CD4-positive, alpha-beta T cell treated with Interferon gamma for 1 hour (primary cell): ENCODE measurements at regions not wholly inside any gene's neighbourhood (a gene's known extent, or its start where the extent isn't known, plus 50 kb on each side); places are given as distances from the start of the nearest gene placed in this dataset.

Experiments used
- DNase-seq: peaks from one replicate; pipeline ENCODE4 v3.0.0-alpha.2; 2020

GRCh38 chr10:125513429-125514182 lies 169.4 kb downstream of the TEX36 start:
- no peak for DNase-seq

- DNase-seq, result no peak
Observed at GRCh38 chr10:125510998-125511397, 172.0 kb downstream of the TEX36 start.

- no peak for DNase-seq
Observed at GRCh38 chr10:125505648-125506047, 177.3 kb downstream of the TEX36 start.

GRCh38 chr10:125502276-125502675 lies 180.7 kb downstream of the TEX36 start:
- no peak for DNase-seq

GRCh38 chr10:125495386-125495785 lies 187.6 kb downstream of the TEX36 start:
- DNase-seq, result no peak

GRCh38 chr10:125494651-125495239 lies 188.2 kb downstream of the TEX36 start:
- DNase-seq, result no peak

- no peak for DNase-seq
Observed at GRCh38 chr10:125491381-125491780, 191.6 kb downstream of the TEX36 start.

GRCh38 chr10:125489731-125490130 lies 193.2 kb downstream of the TEX36 start:
- DNase-seq, result no peak

GRCh38 chr10:125485665-125486064 lies 197.3 kb downstream of the TEX36 start:
- DNase-seq, result no peak

- DNase-seq, result no peak
Observed at GRCh38 chr10:125484035-125484732, 198.8 kb downstream of the TEX36 start.

- DNase-seq, result no peak
Observed at GRCh38 chr10:125482637-125483036, 200.3 kb downstream of the TEX36 start.

- no peak for DNase-seq
Observed at GRCh38 chr10:125482108-125482507, 200.9 kb downstream of the TEX36 start.

GRCh38 chr10:125479059-125479458 lies 203.9 kb downstream of the TEX36 start:
- DNase-seq, result no peak

- no peak for DNase-seq
Observed at GRCh38 chr10:125475815-125476214, 207.1 kb downstream of the TEX36 start.

GRCh38 chr10:125473143-125473793 lies 209.7 kb downstream of the TEX36 start:
- DNase-seq, result no peak

GRCh38 chr10:125472010-125472607 lies 210.9 kb downstream of the TEX36 start:
- no peak for DNase-seq

- no peak for DNase-seq
Observed at GRCh38 chr10:125468278-125468677, 214.7 kb downstream of the TEX36 start.

GRCh38 chr10:125466685-125467084 lies 216.3 kb downstream of the TEX36 start:
- no peak for DNase-seq

GRCh38 chr10:125462845-125463244 lies 220.1 kb downstream of the TEX36 start:
- DNase-seq, result no peak

GRCh38 chr10:125460326-125460725 lies 222.6 kb downstream of the TEX36 start:
- DNase-seq, result no peak

- DNase-seq, result no peak
Observed at GRCh38 chr10:125457406-125457805, 225.6 kb downstream of the TEX36 start.

- DNase-seq, result no peak
Observed at GRCh38 chr10:125455855-125456254, 227.1 kb downstream of the TEX36 start.

- DNase-seq, result no peak
Observed at GRCh38 chr10:125455431-125455830, 227.5 kb downstream of the TEX36 start.
